ENCODE measurements at regions not wholly inside any gene's neighbourhood (a gene's known extent, or its start where the extent isn't known, plus 50 kb on each side); places are given as distances from the start of the nearest gene placed in this dataset.
A peak's percentile ranks its signal among the peaks of the same experiment; 100 is the strongest.

DNA sequence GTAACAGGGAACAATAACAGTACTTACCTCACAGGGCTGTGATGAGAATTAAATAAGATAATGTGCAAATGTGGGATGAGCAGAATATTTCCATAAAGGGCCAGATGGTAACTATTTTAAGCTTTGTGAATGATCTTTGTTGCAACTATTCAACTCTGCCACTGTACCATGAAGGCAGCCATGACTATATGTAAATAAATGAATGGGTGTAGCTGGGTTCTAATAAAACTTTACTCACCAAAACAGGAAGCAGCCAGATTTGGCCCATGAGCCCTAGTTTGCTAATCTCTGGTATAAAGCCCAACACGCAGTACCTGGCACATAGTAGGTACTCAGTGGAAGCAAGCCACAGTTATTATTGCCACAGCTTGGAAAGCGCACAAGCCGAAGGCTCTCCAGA lies 362.7 kb upstream of the PROK2 start:
- H3K27me3 Mint-ChIP-seq = peaks cover 8% of the 10 kb centered on the region
- ATAC-seq (replicated peaks) = no peak
- H3K36me3 Mint-ChIP-seq (ENCODE audit: low read depth) = no peaks in the 10 kb centered on the region
- H3K27ac Mint-ChIP-seq = no peak overlapping the region
- peaks cover 6% of the 10 kb centered on the region for H3K9me3 Mint-ChIP-seq
- H3K4me1 Mint-ChIP-seq = no peaks in the 10 kb centered on the region
- no peak overlapping the region for H3K4me3 Mint-ChIP-seq

DNA sequence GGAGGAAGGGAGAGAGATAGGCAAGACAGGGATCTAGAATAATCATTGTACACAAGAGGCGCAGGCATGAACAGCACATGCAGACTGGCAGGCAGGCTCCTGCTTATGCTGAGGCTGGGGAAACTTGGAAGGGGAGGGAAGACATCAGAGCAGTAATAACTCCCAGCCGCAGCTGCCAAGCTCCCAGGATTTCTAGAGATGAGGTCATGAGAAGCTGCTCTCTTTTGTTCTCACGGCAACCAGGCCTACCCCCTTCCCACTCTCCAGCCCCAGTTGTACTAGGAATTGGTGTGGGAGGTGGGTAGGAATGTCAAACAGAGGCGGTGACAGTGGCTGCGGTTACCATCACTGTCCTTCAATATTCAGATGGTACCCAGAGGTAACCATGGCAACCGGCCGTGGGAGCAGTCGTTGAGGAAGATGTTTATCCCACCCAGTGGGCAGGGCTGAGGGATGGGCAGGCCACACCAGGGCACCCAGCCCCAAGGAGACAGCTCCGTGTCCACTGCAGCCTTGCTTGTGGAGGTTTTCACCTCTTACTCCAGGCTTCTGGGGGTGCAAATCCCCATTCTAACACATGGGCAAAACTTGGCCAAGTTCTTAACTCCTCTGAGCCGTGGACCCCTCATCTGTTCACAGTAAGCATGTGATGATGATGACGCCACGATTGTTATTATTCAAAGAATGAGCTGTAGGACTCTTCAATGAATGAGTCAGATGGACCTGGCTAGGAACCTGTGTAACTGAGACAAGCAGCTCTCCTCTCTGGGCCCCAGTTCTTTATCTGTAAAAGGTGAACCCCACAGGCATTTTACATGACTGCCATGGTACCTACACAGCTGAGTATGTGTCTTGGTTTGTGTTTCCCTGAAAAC lies 360.8 kb upstream of the PROK2 start:
- Mint-ChIP-seq H3K36me3 (ENCODE audit: low read depth) (no peaks in the 10 kb centered on the region), H3K9me3 (peaks cover 6% of the 10 kb centered on the region), H3K4me3 (no peak overlapping the region), H3K27me3 (peaks cover 8% of the 10 kb centered on the region), H3K4me1 (no peaks in the 10 kb centered on the region), H3K27ac (peak overlapping the region; percentile 21)
- ATAC-seq (replicated peaks) = no peak

DNA sequence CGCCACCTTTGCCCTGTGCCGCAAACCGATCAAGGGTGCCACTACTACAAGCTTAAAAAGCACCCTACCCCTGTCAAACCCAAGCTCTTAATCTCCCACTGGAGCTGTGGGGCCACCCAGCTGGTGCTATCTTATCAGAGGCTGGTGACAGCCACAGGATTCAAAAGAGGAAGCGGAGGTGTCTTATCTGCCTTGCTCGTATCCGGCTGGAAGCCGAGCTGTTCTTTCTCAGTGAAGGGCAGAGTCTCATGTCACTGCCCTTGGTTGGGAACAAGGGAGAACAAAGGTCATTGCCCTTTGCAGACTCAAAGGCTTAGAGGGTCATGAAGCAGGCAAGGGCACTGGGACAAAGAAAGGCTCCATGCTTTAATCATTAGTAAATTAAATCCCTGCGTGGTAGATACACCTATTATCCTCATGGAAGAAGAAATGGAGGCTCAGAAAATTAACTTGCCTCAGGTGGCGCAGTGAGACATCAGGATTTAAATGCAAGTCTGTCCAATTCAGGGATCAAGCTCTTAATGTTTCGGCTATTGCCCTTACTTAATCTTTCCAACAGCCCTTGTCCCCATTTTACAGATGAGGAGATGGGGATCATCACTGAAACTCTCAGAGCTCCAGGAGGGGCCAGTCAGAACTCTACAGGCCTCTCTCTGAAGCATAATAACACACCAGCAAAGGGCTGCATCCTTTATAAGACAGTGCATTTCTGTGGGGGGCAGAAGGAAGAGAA lies 360.0 kb upstream of the PROK2 start:
- ATAC-seq (replicated peaks) = no peak

DNA sequence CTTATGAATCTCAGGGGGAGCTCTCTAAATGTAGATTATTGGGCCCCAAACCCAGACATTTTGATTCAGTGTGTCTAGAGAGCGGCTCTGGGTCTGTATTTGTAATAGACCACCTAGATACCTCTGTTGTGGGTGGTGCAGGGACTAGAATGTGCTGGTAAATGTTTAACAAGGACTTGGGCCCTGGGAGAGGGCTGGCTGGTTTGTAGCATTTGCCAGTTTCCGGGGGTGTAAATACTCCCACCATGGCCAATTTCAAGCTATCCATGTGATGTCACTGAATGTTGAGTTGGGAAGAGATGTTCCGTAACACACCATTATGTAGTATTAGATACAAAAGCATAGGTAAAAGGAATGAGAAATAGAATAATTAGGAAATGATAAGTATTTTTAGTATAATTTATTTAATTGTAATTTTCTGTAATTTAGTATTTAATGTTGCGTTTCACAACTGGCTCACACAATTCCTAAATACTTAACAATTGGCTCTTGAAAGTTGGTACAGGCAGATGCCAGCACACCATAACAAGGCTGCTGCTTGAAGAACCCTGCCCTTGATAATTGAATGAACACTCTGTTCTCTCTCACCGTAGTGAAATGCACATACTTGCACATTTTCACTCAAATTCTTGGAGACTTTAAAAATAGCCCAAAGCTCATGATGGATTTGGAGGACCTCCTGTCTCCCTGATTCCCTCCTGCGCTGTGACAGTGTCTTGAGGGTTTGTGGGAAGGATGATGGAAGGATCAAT lies 359.2 kb upstream of the PROK2 start:
- ATAC-seq (replicated peaks) = no peak
- Mint-ChIP-seq H3K9me3 (peaks cover 6% of the 10 kb centered on the region), H3K4me1 (no peaks in the 10 kb centered on the region), H3K27ac (no peak overlapping the region), H3K4me3 (no peak overlapping the region), H3K27me3 (peaks cover 11% of the 10 kb centered on the region), H3K36me3 (ENCODE audit: low read depth) (no peaks in the 10 kb centered on the region)

More for the DNA sequence above, 360.0 kb upstream of the PROK2 start:
- Mint-ChIP-seq H3K36me3 (ENCODE audit: low read depth) (no peaks in the 10 kb centered on the region), H3K27me3 (peaks cover 8% of the 10 kb centered on the region), H3K9me3 (peaks cover 6% of the 10 kb centered on the region), H3K27ac (peak overlapping the region; percentile 21), H3K4me3 (no peak overlapping the region), H3K4me1 (no peaks in the 10 kb centered on the region)

DNA sequence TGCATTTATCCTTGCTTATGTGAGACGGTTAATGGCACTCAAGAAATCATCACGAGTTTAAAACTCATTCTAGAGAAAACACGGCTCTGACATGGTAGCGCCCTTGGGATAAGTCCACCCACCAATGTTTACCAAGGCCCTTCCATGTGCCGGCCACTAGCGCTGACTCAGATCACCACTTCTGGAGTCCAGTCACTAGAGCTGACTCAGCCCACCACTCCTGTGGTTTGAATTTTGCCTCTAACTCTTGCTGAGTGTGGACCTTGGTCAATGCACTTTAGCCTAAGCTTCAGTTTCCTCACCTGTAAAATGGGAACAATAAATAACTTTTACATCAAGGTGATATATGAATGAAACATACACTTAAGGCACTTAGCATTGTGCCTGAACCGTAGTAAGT lies 358.4 kb upstream of the PROK2 start:
- Mint-ChIP-seq H3K27me3 (peaks cover 10% of the 10 kb centered on the region), H3K4me1 (no peaks in the 10 kb centered on the region), H3K27ac (no peak overlapping the region), H3K9me3 (peaks cover 3% of the 10 kb centered on the region), H3K36me3 (ENCODE audit: low read depth) (no peaks in the 10 kb centered on the region), H3K4me3 (no peak overlapping the region)
- ATAC-seq (replicated peaks) = no peak

DNA sequence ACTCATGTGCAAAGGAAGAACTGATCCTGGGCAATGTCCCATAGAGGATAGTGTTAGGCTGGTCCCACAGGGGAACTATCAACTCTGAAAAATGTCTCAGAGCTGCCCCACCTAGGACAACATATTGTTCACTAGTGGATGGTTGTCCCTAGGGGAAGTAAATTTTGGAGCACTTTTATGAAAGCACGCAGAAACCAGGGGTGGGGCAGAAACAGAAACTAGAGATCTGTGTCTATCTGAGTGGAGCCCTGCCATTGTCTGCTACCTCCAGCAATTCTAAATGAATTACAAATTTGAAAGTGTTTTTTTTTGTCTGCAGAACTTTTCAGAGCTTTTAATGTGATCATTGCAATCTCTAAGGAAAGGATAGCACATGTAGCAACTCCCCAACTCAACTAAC lies 357.1 kb upstream of the PROK2 start:
- Mint-ChIP-seq H3K9me3 (no peaks in the 10 kb centered on the region), H3K4me1 (no peaks in the 10 kb centered on the region), H3K36me3 (ENCODE audit: low read depth) (no peaks in the 10 kb centered on the region), H3K27ac (no peak overlapping the region), H3K27me3 (peaks cover 7% of the 10 kb centered on the region), H3K4me3 (no peak overlapping the region)
- no peak for ATAC-seq (replicated peaks)

DNA sequence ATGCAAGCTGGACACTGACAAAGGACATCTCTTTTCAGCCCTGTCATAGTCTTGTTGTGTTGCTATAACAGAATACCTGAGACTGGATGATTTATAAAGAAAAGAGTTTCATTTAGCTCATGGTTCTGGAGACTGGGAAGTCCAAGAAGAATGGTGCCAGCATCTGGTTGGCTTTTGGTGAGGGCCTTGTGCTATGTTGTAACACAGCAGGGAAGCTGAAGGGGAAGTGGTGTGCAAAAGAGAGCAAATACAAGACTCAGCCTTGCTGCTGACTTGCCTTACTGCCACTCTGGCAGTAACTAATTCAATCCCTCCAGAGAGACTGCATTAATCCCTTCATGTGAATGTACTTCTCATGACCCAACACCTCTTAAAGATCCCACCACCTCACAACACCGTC lies 356.3 kb upstream of the PROK2 start:
- Mint-ChIP-seq H3K36me3 (ENCODE audit: low read depth) (no peaks in the 10 kb centered on the region), H3K27ac (no peak overlapping the region), H3K27me3 (peaks cover 11% of the 10 kb centered on the region), H3K4me3 (no peak overlapping the region), H3K4me1 (no peaks in the 10 kb centered on the region), H3K9me3 (no peaks in the 10 kb centered on the region)
- ATAC-seq (replicated peaks) = no peak

DNA sequence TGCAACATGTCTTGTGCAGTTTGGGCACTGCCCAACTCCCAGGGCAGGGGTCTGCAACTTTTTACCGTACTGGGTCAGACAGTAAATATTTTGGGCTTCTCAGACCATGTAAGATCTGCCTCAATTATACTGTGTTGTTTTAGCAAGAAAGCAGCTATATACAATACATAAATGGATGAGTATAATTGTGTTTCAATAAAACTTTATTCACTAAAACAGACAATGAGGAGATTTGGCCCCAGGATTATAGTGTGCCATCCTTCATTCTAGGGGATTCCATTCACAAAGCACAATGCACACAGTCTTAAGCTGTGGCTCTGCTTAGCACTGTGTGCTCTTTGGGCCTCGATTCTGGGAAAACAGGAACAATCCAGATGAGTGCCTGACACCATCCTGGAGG lies 354.4 kb upstream of the PROK2 start:
- Mint-ChIP-seq H3K27ac (no peak overlapping the region), H3K4me1 (peaks cover 6% of the 10 kb centered on the region), H3K27me3 (peaks cover 7% of the 10 kb centered on the region), H3K36me3 (ENCODE audit: low read depth) (no peaks in the 10 kb centered on the region), H3K4me3 (no peak overlapping the region), H3K9me3 (no peaks in the 10 kb centered on the region)
- no peak for ATAC-seq (replicated peaks)

DNA sequence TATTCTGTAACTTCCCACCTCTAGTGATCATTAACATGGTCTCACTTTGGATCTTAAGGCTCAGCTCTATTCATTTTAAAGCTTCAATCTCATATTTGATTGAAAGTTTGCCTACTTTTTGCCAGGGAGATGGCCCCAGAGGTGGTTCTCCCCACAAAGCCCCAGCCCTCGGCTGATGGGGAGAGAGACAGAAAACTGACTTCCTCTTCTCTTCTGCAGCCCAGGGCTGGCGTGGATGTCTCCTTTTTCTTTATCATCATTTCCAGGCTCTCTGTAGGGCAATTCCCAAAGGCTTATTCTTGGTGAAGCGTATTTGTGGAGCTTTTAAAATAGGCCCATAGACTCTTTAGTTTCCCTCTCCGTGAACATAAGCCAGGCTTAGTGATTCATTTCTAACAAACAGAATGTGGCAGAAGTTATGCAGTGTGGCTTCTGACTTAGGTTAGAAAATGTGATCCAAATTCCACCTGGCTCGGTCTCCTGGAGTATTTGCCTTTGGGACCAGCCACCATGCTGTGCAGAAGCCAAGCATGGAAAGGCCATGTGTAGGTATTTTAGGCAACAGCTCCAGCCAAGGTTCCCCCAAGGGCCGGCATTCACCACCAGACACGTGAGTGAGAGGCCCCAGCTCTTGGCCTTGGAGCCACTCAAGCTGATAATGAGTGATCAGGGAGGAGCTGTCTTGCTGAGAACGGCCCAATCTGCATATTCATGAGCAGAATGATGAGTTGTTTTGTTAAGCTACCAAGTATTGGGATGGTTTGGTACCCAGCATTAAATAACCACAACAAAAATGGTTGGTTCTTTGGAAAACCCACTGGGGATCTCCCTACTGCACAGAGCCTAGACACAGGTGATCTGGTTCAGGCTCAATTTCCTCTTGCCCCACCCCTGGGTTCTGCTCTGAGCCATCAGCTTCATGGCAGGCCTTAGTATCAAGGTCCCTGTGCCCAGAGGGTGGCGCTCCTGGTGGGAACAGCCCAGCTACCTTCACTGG lies 353.2 kb upstream of the PROK2 start:
- Mint-ChIP-seq H3K4me3 (peak overlapping the region; percentile 18), H3K9me3 (no peaks in the 10 kb centered on the region), H3K27ac (no peak overlapping the region), H3K4me1 (peaks cover 8% of the 10 kb centered on the region), H3K36me3 (ENCODE audit: low read depth) (no peaks in the 10 kb centered on the region), H3K27me3 (peaks cover 14% of the 10 kb centered on the region)
- ATAC-seq (replicated peaks) = peak; percentile 92

DNA sequence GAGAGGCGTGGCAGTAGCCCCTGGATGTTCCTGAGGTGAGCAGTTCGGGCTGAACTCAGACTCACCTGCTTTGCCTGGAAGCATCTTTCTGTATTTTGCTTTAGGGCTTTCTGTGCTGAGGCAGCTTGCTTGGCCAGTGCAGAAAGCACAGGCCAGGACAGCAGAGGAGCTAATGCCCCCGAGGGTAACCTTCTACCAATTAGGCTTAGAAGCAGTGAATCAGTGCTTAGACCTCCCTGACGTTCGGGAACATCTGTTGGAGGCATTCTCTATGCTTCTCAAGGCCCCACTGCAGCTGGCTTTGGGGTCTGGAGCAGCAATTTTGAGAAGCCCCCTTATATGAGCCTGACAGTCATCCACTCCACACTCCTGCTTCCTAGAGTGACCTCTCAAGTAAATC lies 350.7 kb upstream of the PROK2 start:
- ATAC-seq (replicated peaks) = no peak
- H3K4me1 Mint-ChIP-seq = peaks cover 8% of the 10 kb centered on the region
- peaks cover 14% of the 10 kb centered on the region for H3K27me3 Mint-ChIP-seq
- H3K4me3 Mint-ChIP-seq = peak overlapping the region; percentile 63
- no peaks in the 10 kb centered on the region for H3K9me3 Mint-ChIP-seq
- H3K36me3 Mint-ChIP-seq (ENCODE audit: low read depth) = no peaks in the 10 kb centered on the region
- H3K27ac Mint-ChIP-seq = no peak overlapping the region

DNA sequence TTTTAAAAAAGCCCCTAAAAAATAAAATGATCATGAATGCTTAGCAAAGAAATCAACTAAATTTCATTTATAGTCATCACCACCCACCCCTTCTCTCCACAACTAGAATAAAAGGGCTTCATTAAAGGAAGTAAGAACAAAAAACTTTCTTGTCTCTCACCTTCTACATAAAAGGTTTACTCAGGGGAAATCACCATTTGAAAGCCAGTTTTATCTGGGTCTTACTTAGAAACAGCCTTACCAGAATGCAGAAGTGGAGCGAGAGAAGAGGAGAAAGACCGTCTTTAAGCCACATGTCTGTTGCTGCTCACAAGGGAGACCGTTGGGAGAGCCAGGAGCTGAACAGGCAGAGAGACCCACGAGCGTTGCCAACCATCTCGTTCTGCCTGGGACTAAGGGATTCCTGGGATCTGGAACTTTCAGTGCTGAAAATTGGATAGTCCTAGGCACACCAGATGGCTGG lies 350.1 kb upstream of the PROK2 start:
- peaks cover 14% of the 10 kb centered on the region for H3K27me3 Mint-ChIP-seq
- peaks cover 8% of the 10 kb centered on the region for H3K4me1 Mint-ChIP-seq
- ATAC-seq (replicated peaks) = peak; percentile 58
- no peaks in the 10 kb centered on the region for H3K9me3 Mint-ChIP-seq
- H3K4me3 Mint-ChIP-seq = peak overlapping the region; percentile 63
- peak overlapping the region; percentile 77 for H3K27ac Mint-ChIP-seq
- H3K36me3 Mint-ChIP-seq (ENCODE audit: low read depth) = no peaks in the 10 kb centered on the region

DNA sequence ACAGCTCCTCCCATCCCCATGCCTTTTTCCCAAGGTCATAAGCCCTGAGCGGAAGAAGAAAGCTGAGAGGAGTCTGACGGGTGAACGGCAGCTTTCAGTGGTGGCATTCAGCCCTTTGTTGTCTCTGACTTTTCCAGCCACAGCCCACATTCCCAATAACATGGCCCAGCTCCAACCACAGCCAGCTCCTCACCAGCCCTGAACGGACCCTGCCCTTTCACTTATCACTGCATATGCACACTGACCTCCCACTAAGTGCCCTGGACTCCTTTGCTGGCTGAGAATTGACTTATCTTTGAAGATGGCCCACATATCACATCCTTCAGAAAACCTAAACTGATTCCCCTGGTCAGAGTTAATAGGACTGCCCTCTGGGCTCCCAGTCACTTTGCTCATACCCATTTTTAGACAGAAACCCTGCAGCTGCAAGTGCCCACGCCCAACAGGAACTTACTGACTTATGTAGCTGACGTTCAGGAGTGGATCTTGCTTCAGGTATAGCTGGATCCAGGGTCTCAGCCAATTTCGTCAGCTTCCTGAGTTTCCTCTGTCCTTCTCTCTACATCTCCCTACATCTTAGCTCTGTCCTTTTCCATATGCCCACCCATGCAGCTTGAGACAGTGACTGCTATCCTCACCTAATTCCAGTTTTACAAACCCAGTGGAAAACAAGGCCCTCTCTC lies 348.5 kb upstream of the PROK2 start:
- Mint-ChIP-seq H3K36me3 (ENCODE audit: low read depth) (no peaks in the 10 kb centered on the region), H3K27me3 (peaks cover 10% of the 10 kb centered on the region), H3K4me1 (peaks cover 8% of the 10 kb centered on the region), H3K27ac (no peak overlapping the region), H3K4me3 (no peak overlapping the region), H3K9me3 (no peaks in the 10 kb centered on the region)
- no peak for ATAC-seq (replicated peaks)

DNA sequence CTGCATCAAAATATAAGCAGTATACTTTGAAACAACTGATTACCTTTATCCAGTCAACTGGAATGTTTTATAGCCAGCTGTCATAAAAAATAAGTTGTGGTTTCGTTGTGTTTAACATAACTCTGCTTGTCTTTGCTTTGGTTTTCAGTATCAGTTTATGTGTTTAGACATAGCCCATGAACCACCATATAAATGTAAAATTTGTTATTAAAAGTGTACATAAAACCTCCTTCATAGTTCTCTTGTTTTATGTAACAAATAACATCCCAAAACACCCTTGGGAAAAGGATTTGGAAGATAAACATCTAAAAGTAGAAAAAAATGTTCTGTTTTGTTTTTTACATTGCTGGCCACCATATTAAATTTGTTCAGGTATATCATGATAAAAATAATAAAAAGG lies 347.0 kb upstream of the PROK2 start:
- Mint-ChIP-seq H3K4me1 (peaks cover 8% of the 10 kb centered on the region), H3K4me3 (no peak overlapping the region), H3K9me3 (no peaks in the 10 kb centered on the region), H3K27ac (no peak overlapping the region), H3K27me3 (peaks cover 11% of the 10 kb centered on the region), H3K36me3 (ENCODE audit: low read depth) (no peaks in the 10 kb centered on the region)
- no peak for ATAC-seq (replicated peaks)

All from activated T-helper 17 cell treated with anti-CD3 and anti-CD28 coated beads, Interleukin-2, amount 50 U/mL, for 72 hours (primary cell).